ENCODE measurements at regions not wholly inside any gene's neighbourhood (a gene's known extent, or its start where the extent isn't known, plus 50 kb on each side); places are given as distances from the start of the nearest gene placed in this dataset.

- TF ChIP-seq, protein P1, sequence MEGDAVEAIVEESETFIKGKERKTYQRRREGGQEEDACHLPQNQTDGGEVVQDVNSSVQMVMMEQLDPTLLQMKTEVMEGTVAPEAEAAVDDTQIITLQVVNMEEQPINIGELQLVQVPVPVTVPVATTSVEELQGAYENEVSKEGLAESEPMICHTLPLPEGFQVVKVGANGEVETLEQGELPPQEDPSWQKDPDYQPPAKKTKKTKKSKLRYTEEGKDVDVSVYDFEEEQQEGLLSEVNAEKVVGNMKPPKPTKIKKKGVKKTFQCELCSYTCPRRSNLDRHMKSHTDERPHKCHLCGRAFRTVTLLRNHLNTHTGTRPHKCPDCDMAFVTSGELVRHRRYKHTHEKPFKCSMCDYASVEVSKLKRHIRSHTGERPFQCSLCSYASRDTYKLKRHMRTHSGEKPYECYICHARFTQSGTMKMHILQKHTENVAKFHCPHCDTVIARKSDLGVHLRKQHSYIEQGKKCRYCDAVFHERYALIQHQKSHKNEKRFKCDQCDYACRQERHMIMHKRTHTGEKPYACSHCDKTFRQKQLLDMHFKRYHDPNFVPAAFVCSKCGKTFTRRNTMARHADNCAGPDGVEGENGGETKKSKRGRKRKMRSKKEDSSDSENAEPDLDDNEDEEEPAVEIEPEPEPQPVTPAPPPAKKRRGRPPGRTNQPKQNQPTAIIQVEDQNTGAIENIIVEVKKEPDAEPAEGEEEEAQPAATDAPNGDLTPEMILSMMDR (IDR thresholded peaks at IDR 0.05; ENCODE audit: insufficient read depth, missing control alignments): no peak
- FAIRE-seq (no peak), DNase-seq (ENCODE audit: insufficient read length, low spot score) (no peak)
These were observed 303.6 kb downstream of the PIK3R1 start for GRCh38 chr5:68519143-68519542.

GRCh38 chr5:68521776-68522175 lies 306.2 kb downstream of the PIK3R1 start:
- FAIRE-seq (no peak), DNase-seq (ENCODE audit: insufficient read length, low spot score) (no peak)
- TF ChIP-seq, protein P1 (IDR thresholded peaks at IDR 0.05; ENCODE audit: insufficient read depth, missing control alignments): no peak

DNA sequence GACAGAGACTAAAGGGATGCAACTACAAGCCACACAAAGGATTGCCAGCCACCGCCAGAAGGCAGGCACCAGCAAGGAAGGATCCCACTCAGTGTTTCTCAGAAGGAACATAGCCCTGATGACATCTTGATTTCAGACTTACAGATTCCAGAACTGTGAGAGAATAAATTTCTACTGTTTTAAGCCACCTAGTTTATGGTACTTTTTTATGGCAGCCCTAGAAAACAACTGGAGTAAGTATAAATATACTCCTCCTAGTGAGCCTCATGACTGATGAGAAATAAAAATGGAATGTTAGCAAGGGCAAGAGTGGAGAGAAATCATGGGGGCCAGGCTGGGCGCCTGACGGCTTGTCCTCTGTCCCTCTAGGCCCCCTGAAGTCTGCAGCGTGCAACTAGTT lies 307.3 kb downstream of the PIK3R1 start:
- DNase-seq (ENCODE audit: insufficient read length, low spot score) (no peak), FAIRE-seq (no peak)
- TF ChIP-seq, protein P1 (IDR thresholded peaks at IDR 0.05; ENCODE audit: insufficient read depth, missing control alignments): no peak

DNA sequence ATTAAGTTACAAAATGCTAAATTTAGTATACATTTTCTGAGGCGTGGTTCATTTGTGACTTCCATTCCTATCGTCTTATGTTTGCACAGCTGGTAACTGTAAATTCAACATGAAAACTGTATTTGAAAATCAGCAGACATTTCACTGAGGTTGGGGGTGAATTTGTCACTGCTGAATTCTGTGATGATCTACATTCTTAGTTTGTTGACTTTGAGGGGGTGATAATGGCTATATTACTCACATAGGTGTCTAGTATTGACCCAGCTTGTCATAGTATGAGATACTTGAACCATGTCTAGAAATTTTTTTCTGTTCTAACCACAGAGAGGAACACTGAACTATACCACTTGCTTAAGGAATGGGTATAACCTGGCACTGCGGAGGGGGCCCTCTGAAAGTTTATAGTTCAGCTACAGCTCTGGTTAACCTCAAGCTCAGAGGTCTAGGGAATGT lies 313.3 kb downstream of the PIK3R1 start:
- DNase-seq (ENCODE audit: insufficient read length, low spot score) (no peak), FAIRE-seq (no peak)
- TF ChIP-seq, protein P1 (IDR thresholded peaks at IDR 0.05; ENCODE audit: insufficient read depth, missing control alignments): no peak

DNA sequence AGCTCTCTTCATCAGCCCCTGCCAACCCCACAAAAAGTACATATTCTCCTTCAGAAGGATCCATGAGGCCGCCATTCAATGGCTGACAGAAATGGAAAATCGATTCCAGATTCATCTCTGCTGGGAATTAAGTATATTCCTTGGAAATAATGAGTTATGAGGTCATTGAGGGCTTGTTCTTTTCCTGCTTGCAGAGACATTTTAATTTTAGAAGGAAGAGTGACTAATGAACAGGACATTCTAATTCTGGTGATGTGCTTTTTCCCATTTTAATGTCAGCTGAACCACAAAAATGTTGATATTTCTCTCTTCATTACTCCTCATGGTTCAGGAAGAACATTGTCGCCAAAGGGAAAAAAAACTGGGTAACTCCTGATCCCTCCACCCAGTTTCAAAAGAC lies 314.0 kb downstream of the PIK3R1 start:
- no peak for FAIRE-seq
- no peak for DNase-seq (ENCODE audit: insufficient read length, low spot score)
- TF ChIP-seq, protein P1 (IDR thresholded peaks at IDR 0.05; ENCODE audit: insufficient read depth, missing control alignments): no peak

DNA sequence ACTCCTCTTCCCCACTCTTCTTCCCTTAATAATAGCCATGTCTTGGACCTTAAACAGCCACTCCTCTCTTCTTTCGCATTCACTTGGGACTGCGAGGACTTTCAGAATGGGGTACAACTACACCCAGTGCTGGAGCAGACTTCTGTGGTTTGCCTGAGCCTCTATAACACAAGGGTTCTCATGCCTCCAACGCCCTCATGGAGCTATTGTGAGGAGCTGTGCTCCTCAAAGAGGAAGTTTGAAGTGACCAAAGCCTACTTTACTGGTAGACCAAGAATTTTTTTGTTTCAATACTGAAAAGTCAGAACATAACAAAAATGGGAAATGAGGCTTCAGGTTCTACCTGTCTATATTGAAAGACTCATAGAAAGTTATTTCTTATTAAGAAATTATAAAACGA lies 316.4 kb downstream of the PIK3R1 start:
- DNase-seq (ENCODE audit: insufficient read length, low spot score) (no peak), FAIRE-seq (no peak)
- TF ChIP-seq, protein P1 (IDR thresholded peaks at IDR 0.05; ENCODE audit: insufficient read depth, missing control alignments): no peak

DNA sequence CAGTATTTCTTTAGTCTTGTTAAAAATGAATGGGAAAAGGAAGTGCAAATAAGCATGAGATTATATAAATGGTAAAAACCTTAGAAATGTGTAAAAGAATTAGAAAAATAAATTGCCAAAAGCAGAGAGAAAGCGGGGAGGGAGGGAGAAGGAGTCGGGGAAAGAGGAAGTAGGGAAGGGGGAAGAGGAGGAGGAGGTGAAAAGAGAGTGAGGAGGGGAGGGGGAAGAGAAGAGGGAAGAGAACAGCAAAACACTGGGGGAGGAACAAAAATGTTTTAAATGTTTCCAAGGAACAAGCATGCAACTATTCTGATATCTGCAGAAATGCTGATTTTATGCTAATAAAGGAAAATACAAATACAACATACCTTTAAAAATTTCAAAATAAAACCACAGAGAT lies 317.5 kb downstream of the PIK3R1 start:
- FAIRE-seq (no peak), DNase-seq (ENCODE audit: insufficient read length, low spot score) (no peak)
- TF ChIP-seq, protein P1 (IDR thresholded peaks at IDR 0.05; ENCODE audit: insufficient read depth, missing control alignments): no peak

Measured in D721Med (cell line).